Neural crest cell (in vitro differentiated cells): ENCODE measurements at regions not wholly inside any gene's neighbourhood (a gene's known extent, or its start where the extent isn't known, plus 50 kb on each side); places are given as distances from the start of the nearest gene placed in this dataset.
"Not testable (repeated sequence)": the region's sequence is repeated elsewhere in the genome, so short reads cannot be mapped to it uniquely, and the experiment has no call there.

Experiments used
- DNase-seq: peaks from one replicate; pipeline ENCODE4 v3.0.0; 2021; ENCODE audit warnings: low read depth, mixed read lengths, low spot score
- H3K27ac Mint-ChIP-seq: one replicate; pipeline ENCODE4 v1.8.0; 2021; ENCODE audit warnings: mild to moderate bottlenecking, mixed read lengths; ENCODE audit not compliant: unreplicated experiment
- H3K27me3 Mint-ChIP-seq: 2 replicates; pipeline ENCODE4 v1.8.0; 2021; ENCODE audit warnings: low read depth, mild to moderate bottlenecking, mixed read lengths
- H3K36me3 Mint-ChIP-seq: 2 replicates; pipeline ENCODE4 v1.8.0; 2021; ENCODE audit warnings: low read depth, mild to moderate bottlenecking, mixed read lengths
- H3K4me1 Mint-ChIP-seq: 2 replicates; pipeline ENCODE4 v1.8.0; 2021; ENCODE audit warnings: mixed read lengths
- H3K4me3 Mint-ChIP-seq: one replicate; pipeline ENCODE4 v1.8.0; 2021; ENCODE audit warnings: mild to moderate bottlenecking, mixed read lengths
- H3K9me3 Mint-ChIP-seq: 2 replicates; pipeline ENCODE4 v1.8.0; 2021; ENCODE audit warnings: mixed read lengths
- CTCF ChIP-seq: fragments of 200-600 bp; sonication (generic); conservative IDR thresholded peaks from 2 replicates; pipeline ENCODE4 v1.5.0; 2021; ENCODE audit warnings: antibody characterized with exemption, mild to moderate bottlenecking

- no peak for DNase-seq
- Mint-ChIP-seq H3K4me3 (no peak overlapping the region), H3K27ac (no peak overlapping the region), H3K36me3 (peaks cover 5% of the 10 kb centered on the region), H3K27me3 (no peaks in the 10 kb centered on the region), H3K9me3 (peaks cover 2% of the 10 kb centered on the region), H3K4me1 (peaks cover 24% of the 10 kb centered on the region)
- TF ChIP-seq CTCF: no peak
These were observed 331.2 kb downstream of the PLPP3 start for GRCh38 chr1:56248138-56248537.

- H3K27ac Mint-ChIP-seq, H3K36me3 Mint-ChIP-seq, H3K4me3 Mint-ChIP-seq, DNase-seq, H3K27me3 Mint-ChIP-seq, H3K9me3 Mint-ChIP-seq: not testable (repeated sequence)
- peaks cover 24% of the 10 kb centered on the region for H3K4me1 Mint-ChIP-seq
These were observed 332.6 kb downstream of the PLPP3 start for GRCh38 chr1:56246726-56247125.

DNA sequence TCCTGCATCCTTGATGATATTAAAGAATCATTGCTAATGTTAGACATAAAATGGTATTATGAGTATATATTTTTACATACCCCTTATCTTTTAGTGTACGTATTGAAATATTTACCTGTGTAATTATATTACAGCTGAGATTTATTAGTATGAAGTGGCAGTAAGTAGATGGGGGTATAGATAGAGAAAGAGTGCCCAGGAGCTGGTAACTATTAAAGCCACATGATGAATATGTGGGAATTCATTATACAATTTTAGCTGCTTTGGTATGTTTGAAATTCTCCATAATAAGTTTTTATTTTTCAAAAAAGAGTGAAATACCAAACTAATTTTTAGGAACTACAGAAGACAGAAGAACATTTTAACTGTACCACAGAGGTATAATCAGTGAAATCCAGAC, 339.0 kb downstream of the PLPP3 start:
- Mint-ChIP-seq H3K4me3 (no peak overlapping the region), H3K4me1 (no peaks in the 10 kb centered on the region), H3K9me3 (peaks cover 7% of the 10 kb centered on the region), H3K27ac (no peak overlapping the region), H3K36me3 (peaks cover 9% of the 10 kb centered on the region), H3K27me3 (no peaks in the 10 kb centered on the region)
- no peak for DNase-seq
- no peak for TF ChIP-seq CTCF

DNA sequence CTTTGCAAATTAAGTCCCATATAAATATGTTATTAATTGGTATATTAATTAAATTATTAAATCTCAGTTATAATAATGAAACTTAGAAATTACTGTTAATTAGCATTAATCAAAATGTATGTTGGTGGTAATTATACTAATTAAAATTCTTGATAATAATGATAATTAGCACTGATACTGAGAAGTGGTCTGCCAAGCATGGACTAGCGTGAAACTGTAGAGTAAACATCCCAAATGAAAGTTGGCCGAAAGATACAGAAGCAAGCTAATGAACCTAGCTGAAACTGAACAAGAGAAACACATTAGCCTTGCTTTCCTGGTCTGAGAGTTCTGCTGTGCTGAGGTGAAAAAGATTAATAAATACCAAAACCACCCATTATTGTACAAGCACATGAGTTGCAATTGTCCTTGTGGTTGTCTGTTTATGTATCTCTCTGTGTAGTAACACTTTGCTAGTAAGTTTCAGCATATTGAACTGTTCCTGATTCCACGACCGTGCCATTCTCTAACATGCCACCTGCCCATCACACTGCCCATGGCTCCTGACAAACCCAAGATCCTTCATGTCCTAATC, 341.8 kb downstream of the PLPP3 start:
- DNase-seq: no peak
- Mint-ChIP-seq H3K27me3 (no peaks in the 10 kb centered on the region), H3K36me3 (peaks cover 6% of the 10 kb centered on the region), H3K4me3 (no peak overlapping the region), H3K9me3 (peaks cover 3% of the 10 kb centered on the region), H3K4me1 (no peaks in the 10 kb centered on the region), H3K27ac (no peak overlapping the region)
- no peak for TF ChIP-seq CTCF

DNA sequence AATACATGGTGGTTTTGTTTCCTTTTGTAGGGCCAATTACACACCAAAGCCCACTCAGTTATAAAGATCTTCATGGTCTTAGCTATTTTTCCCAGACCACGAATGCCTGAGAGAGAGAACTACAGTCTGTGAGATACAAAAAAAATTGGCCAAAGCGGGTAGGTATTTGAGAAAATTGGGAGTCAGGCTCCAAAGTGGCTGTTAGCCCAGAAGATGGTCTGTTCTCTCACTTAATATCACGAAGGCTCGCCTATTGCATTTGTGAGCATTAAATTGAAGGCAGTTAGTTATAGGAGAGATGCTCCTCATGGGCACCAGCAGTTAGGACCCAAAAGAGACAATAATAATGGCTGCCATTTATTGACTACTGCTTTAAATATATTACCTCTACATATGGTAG, 342.7 kb downstream of the PLPP3 start:
- peaks cover 3% of the 10 kb centered on the region for H3K9me3 Mint-ChIP-seq
- H3K27me3 Mint-ChIP-seq: no peaks in the 10 kb centered on the region
- H3K4me3 Mint-ChIP-seq: no peak overlapping the region
- no peak for DNase-seq
- no peak for TF ChIP-seq CTCF
- no peaks in the 10 kb centered on the region for H3K4me1 Mint-ChIP-seq
- peaks cover 6% of the 10 kb centered on the region for H3K36me3 Mint-ChIP-seq
- H3K27ac Mint-ChIP-seq: no peak overlapping the region

DNA sequence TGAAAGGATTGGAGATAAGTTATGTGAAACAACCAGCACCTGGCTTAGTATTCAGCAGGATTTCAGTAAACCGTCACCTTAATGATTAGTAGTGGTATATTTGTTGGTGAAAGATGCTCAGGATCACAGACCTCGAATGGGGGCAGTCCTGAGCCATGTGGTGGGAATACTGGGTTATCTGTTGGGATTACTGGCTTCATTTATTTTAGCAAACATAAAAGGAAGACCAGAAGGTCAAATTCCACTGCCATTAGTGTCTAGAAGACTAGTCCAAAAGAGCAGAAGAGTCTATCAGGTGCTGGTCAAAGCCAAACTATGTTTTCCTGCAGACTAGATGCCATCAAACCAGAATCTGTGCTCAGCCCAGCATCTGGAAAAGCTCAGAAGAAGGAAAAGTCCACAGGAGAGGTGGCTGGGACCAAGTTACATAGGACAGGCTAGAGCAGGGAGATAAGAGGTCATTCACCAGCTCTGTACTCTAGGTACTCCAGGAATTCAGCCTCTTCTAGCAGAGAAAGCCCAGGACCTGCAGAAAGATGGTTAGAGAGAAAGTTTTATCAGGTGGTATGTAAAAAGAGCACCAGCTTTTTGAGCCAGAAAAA, 343.4 kb downstream of the PLPP3 start:
- TF ChIP-seq CTCF: no peak
- Mint-ChIP-seq H3K36me3 (peaks cover 6% of the 10 kb centered on the region), H3K4me3 (no peak overlapping the region), H3K27me3 (no peaks in the 10 kb centered on the region), H3K27ac (peak overlapping the region; percentile 7), H3K4me1 (no peaks in the 10 kb centered on the region), H3K9me3 (peaks cover 6% of the 10 kb centered on the region)
- DNase-seq: no peak
